Stimulated activated CD8-positive, alpha-beta memory T cell treated with anti-CD3 and anti-CD28 coated beads, Interleukin-7, amount 100 ng/mL, for 48 hours (primary cell): ENCODE measurements at regions not wholly inside any gene's neighbourhood (a gene's known extent, or its start where the extent isn't known, plus 50 kb on each side); places are given as distances from the start of the nearest gene placed in this dataset.
"Not testable (repeated sequence)": the region's sequence is repeated elsewhere in the genome, so short reads cannot be mapped to it uniquely, and the experiment has no call there.

Experiments
- DNase-seq, 2 donors: peaks; one replicate each; pipeline ENCODE4 v3.0.0-alpha.2; 2020; ENCODE audit warnings: low read depth in 1 of 2; ENCODE audit errors: extremely low read depth in 1 of 2

- DNase-seq = no peak
Measured at GRCh38 chr2:124967325-124967724, 942.2 kb downstream of the CNTNAP5 start.

DNA sequence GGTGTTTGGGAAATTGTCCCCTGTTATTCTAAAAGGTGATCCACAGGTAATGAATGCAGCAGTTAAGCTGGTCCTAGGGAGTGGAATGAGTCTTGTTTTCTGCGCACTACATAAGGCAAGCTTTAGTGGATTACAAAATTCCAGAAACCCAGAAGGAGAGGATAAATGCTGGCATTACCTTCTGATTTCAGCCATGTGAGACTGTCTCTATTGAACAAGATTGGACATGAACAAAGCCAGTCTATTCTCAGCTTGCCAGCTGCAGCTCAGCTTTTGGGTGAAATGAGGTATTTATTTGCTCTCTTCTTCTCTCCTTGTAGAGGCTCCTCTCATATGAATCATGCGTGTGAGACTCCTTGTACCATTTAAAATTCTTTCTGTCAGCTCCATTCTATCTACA, 944.9 kb downstream of the CNTNAP5 start:
- DNase-seq = no peak

DNA sequence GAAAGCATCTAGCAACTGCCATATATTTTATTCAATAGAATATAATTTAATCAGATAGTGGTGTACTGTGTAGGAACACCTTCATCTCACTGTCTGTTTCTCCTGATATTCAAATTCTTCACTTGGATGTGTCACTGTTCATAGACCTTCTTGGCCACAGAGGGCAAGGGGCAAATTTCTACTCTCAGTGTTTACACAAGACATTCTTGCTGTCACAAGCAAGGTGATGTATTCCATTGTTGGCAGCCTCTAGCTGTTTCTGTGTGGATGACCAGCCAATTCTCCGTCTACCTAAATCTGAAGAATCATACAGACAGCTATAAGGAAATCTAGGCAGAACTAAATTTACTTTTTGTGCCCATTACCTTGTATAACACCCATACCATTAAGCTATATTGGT, 948.3 kb downstream of the CNTNAP5 start:
- no peak for DNase-seq

DNA sequence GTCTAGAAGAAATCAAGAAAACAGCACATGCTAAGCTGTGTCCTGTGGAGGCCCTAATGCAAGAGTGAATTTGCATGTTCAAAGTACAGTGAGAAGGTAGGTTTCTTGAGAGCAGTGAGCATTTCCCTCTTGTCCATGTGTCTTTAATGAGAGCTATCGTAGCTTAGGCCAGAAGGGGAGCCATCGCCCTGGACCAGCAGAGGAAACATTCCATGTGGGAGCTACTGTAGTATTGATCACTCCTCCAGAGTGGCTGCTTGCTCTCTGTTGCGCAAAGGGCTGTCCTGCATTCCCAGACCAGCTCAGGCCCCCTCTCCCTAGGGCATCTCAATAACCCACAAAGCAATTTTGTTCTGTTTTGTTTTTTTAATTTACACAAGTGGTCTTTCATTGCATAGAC, 950.1 kb downstream of the CNTNAP5 start:
- no peak for DNase-seq

GRCh38 chr2:124975648-124976047, 950.6 kb downstream of the CNTNAP5 start:
- DNase-seq = no peak

GRCh38 chr2:124978597-124978996, 953.5 kb downstream of the CNTNAP5 start:
- DNase-seq = no peak

GRCh38 chr2:124983595-124983994, 958.5 kb downstream of the CNTNAP5 start:
- no peak for DNase-seq

- DNase-seq = no peak
Measured at GRCh38 chr2:124985270-124985669, 960.2 kb downstream of the CNTNAP5 start.

GRCh38 chr2:124986136-124986535, 961.0 kb downstream of the CNTNAP5 start:
- DNase-seq = no peak

DNA sequence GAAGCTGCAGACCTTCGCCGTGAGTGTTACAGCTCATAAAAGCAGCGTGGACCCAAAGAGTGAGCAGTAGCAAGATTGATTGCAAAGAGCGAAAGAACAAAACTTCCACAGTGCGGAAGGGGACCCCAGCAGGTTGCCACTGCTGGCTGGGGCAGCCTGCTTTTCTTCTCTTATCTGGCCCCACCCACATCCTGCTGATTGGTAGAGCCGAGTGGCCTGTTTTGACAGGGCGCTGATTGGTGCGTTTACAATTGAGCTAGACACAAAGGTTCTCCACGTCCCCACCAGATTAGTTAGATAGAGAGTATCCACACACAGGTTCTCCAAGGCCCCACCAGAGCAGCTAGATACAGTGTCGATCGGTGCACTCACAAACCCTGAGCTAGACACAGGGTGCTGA, 961.8 kb downstream of the CNTNAP5 start:
- not testable (repeated sequence) for DNase-seq

DNA sequence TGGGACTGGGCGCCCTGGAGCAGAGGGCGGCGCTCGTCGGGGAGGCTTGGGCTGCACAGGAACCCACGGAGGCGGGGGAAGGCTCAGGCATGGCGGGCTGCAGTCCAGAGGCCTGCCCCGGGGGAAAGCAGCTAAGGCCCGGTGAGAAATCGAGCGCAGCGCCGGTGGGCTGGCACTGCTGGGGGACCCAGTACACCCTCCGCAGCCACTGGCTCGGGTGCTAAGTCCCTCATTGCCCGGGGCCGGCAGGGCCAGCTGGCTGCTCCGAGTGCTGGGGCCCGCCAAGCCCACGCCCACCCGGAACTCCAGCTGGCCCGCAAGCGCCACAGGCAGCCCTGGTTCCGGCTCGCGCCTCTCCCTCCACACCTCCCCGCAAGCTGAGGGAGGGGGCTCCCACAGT, 962.3 kb downstream of the CNTNAP5 start:
- not testable (repeated sequence) for DNase-seq

GRCh38 chr2:124988111-124988510, 963.0 kb downstream of the CNTNAP5 start:
- no peak for DNase-seq

- DNase-seq = no peak
Measured at GRCh38 chr2:124988794-124989193, 963.7 kb downstream of the CNTNAP5 start.

DNA sequence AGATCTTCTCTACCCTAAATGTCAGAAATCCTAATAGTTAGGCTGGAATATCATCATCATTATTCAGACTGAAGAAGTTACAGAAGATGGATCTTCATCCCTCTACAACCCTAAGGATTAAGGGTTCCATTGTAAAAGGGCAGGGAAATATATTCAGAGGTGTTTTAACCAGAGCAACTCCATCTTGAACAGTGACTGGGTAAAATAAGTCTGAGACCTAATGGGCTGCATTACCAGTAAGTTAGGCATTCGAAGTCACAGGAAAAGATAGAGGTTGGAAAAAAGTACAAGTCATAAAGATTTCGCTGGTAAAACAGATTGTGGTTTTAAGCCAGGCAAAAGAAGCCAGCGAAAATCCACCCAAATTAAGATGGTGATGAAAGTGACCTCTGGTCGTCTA, 968.7 kb downstream of the CNTNAP5 start:
- no peak for DNase-seq

DNA sequence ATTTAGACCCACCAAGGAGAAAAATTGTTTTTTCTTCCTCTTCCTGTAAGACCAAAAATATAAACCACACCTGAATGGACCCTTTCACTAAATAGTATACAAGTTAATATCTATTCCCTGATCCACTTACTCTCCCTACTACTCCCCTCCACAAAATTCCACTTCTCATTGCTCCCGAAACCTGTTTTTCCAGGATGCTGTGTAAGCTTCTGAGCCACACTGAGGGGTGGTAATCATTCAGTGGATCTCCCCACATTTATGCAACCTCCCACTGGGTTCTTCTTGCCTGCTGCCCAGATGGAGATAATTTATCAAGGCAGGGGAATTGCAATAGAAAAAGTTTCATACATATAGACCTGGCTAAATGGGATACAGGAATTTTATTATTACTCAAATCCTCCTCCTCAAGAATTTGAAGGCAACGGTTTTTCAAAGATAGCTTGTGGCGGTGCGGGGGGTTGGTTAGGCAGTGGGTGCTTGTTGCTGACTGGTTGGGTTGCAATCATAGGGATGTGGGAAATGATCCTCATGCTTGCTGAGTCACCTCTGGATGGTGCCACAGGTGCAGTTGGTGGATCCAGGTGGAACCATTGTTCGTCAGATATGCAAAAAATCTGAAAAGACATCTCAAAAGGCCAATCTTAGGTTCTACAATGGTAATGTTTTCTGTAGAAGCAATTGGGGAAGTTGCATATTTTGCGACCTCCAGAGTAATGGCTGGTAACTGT, 970.3 kb downstream of the CNTNAP5 start:
- DNase-seq = no peak

GRCh38 chr2:124996406-124996805, 971.3 kb downstream of the CNTNAP5 start:
- no peak for DNase-seq

DNA sequence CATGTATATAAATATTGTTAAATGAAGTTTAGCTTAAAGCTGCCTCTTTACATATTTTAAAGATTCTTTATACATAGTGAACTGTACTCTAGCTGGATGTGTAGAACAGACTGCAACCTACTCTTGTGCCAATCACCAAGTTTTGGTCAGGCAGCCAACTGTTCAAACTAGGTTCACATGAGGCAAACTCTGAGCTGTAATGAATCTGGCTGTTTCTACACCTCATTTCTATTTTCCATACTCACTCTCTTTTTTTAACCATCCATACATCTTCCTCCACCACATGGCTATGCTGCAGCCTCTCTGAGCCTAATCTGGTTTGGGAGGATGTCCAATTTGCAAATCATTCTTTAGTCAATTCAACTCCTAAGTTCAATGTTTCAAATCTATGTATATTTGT, 974.8 kb downstream of the CNTNAP5 start:
- DNase-seq = no peak

GRCh38 chr2:125004106-125004800, 979.2 kb downstream of the CNTNAP5 start:
- DNase-seq = no peak

- DNase-seq = no peak
Measured at GRCh38 chr2:125006676-125007075, 981.6 kb downstream of the CNTNAP5 start.

GRCh38 chr2:125028721-125029120, 1003.6 kb downstream of the CNTNAP5 start:
- DNase-seq = not testable (repeated sequence)

DNA sequence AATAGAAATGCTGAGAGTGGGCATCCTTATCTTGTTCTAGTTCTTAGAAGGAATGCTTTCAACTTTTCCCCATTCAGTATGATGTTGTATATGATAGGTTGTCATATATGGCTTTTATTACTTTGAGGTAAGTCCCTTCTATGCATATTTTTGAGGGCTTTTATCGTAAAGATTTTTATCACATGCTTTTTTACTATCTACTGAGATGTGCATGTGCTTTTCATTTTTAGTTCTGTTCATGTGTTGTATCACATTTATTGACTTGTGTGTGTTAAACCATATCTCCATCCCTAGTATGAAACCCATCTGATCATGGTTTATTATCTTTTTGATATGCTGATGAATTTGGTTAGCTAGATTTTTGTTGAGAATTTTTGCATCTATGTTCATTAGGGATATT, 1008.8 kb downstream of the CNTNAP5 start:
- DNase-seq = no peak

DNA sequence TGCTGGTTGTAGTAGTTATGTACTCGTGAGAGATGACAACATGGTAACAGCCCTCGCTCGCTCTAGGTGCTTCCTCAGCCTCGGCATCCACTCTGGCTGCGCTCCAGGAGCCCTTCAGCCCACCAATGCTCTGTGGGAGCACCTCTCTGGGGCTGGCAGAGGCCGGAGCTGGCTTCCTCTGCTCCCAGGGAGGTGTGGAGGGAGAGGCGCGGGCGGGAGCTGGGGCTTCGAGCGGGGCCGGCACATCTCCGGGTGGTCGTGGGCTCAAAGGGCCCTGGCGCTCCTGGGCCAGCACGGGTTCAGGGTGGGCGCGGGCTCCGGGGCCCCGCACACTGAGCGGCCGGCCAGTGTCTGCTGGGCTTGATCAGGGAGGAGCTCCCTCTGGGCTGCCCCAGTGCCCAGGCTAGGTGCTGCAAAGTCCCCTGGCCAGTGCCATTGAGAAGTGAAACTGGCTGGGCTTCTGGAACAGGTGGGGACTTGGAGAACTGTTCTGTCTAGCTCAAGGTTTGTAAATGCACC, 1012.1 kb downstream of the CNTNAP5 start:
- no peak for DNase-seq
